ENCODE measurements at regions not wholly inside any gene's neighbourhood (a gene's known extent, or its start where the extent isn't known, plus 50 kb on each side); places are given as distances from the start of the nearest gene placed in this dataset.

GRCh38 chr13:73248154-73248553 is 189.3 kb downstream of the KLF5 start:
- Histone ChIP-seq H3K36me3 (ENCODE audit: control insufficient read depth, insufficient read depth, low read length) (no peaks in the 10 kb centered on the region), H3K27ac (ENCODE audit: insufficient read depth, low read depth, low read length, poor library complexity, severe bottlenecking) (no peak overlapping the region), H3K4me3 (ENCODE audit: insufficient read depth, low read depth, low read length) (no peak overlapping the region), H3K4me1 (ENCODE audit: control insufficient read depth, insufficient read depth, low read length) (peaks cover 5% of the 10 kb centered on the region), H3K9me3 (ENCODE audit: control insufficient read depth, low read length) (no peaks in the 10 kb centered on the region), H3K27me3 (ENCODE audit: control insufficient read depth, insufficient read depth, low read length, poor library complexity, severe bottlenecking) (no peaks in the 10 kb centered on the region)
- 100% methylated on average over 1 to 3 of the region's 3 CpGs for WGBS, 2 experiments

- no peak overlapping the region for H3K27ac ChIP-seq (ENCODE audit: insufficient read depth, low read depth, low read length, poor library complexity, severe bottlenecking)
- H3K4me1 ChIP-seq (ENCODE audit: control insufficient read depth, insufficient read depth, low read length) = no peaks in the 10 kb centered on the region
- 91 to 98% methylated on average over 4 to 5 of the region's 6 CpGs for WGBS, 2 experiments
- no peak overlapping the region for H3K4me3 ChIP-seq (ENCODE audit: insufficient read depth, low read depth, low read length)
- H3K27me3 ChIP-seq (ENCODE audit: control insufficient read depth, insufficient read depth, low read length, poor library complexity, severe bottlenecking) = no peaks in the 10 kb centered on the region
- no peaks in the 10 kb centered on the region for H3K9me3 ChIP-seq (ENCODE audit: control insufficient read depth, low read length)
- no peaks in the 10 kb centered on the region for H3K36me3 ChIP-seq (ENCODE audit: control insufficient read depth, insufficient read depth, low read length)
Observed at GRCh38 chr13:73245246-73245645, 186.4 kb downstream of the KLF5 start.

- H3K4me3 ChIP-seq (ENCODE audit: insufficient read depth, low read depth, low read length) = no peak overlapping the region
- no peaks in the 10 kb centered on the region for H3K4me1 ChIP-seq (ENCODE audit: control insufficient read depth, insufficient read depth, low read length)
- no peaks in the 10 kb centered on the region for H3K27me3 ChIP-seq (ENCODE audit: control insufficient read depth, insufficient read depth, low read length, poor library complexity, severe bottlenecking)
- no peaks in the 10 kb centered on the region for H3K36me3 ChIP-seq (ENCODE audit: control insufficient read depth, insufficient read depth, low read length)
- H3K27ac ChIP-seq (ENCODE audit: insufficient read depth, low read depth, low read length, poor library complexity, severe bottlenecking) = no peak overlapping the region
- WGBS, 2 experiments = 93 to 96% methylated on average over 3 to 4 of the region's 4 CpGs
- no peaks in the 10 kb centered on the region for H3K9me3 ChIP-seq (ENCODE audit: control insufficient read depth, low read length)
Observed at GRCh38 chr13:73244467-73244866, 185.7 kb downstream of the KLF5 start.

GRCh38 chr13:73242515-73243015 is 183.8 kb downstream of the KLF5 start:
- WGBS, 2 experiments = 87 to 93% methylated on average over 2 of the region's 2 CpGs
- no peaks in the 10 kb centered on the region for H3K36me3 ChIP-seq (ENCODE audit: control insufficient read depth, insufficient read depth, low read length)
- H3K4me3 ChIP-seq (ENCODE audit: insufficient read depth, low read depth, low read length) = no peak overlapping the region
- H3K4me1 ChIP-seq (ENCODE audit: control insufficient read depth, insufficient read depth, low read length) = no peaks in the 10 kb centered on the region
- no peaks in the 10 kb centered on the region for H3K9me3 ChIP-seq (ENCODE audit: control insufficient read depth, low read length)
- no peak overlapping the region for H3K27ac ChIP-seq (ENCODE audit: insufficient read depth, low read depth, low read length, poor library complexity, severe bottlenecking)
- no peaks in the 10 kb centered on the region for H3K27me3 ChIP-seq (ENCODE audit: control insufficient read depth, insufficient read depth, low read length, poor library complexity, severe bottlenecking)

GRCh38 chr13:73240193-73240592 is 181.4 kb downstream of the KLF5 start:
- 100% methylated on average over 1 of the region's 1 CpG for WGBS, 2 experiments
- H3K4me3 ChIP-seq (ENCODE audit: insufficient read depth, low read depth, low read length) = no peak overlapping the region
- no peaks in the 10 kb centered on the region for H3K9me3 ChIP-seq (ENCODE audit: control insufficient read depth, low read length)

GRCh38 chr13:73235385-73235784 is 176.6 kb downstream of the KLF5 start:
- Histone ChIP-seq H3K9me3 (ENCODE audit: control insufficient read depth, low read length) (no peaks in the 10 kb centered on the region), H3K36me3 (ENCODE audit: control insufficient read depth, insufficient read depth, low read length) (no peaks in the 10 kb centered on the region), H3K27ac (ENCODE audit: insufficient read depth, low read depth, low read length, poor library complexity, severe bottlenecking) (no peak overlapping the region), H3K4me3 (ENCODE audit: insufficient read depth, low read depth, low read length) (no peak overlapping the region), H3K27me3 (ENCODE audit: control insufficient read depth, insufficient read depth, low read length, poor library complexity, severe bottlenecking) (no peaks in the 10 kb centered on the region), H3K4me1 (ENCODE audit: control insufficient read depth, insufficient read depth, low read length) (no peaks in the 10 kb centered on the region)
- 97 to 98% methylated on average over 12 to 13 of the region's 13 CpGs for WGBS, 2 experiments

More at GRCh38 chr13:73240193-73240592, 181.4 kb downstream of the KLF5 start:
- H3K27me3 ChIP-seq (ENCODE audit: control insufficient read depth, insufficient read depth, low read length, poor library complexity, severe bottlenecking) = no peaks in the 10 kb centered on the region
- H3K27ac ChIP-seq (ENCODE audit: insufficient read depth, low read depth, low read length, poor library complexity, severe bottlenecking) = no peak overlapping the region
- no peaks in the 10 kb centered on the region for H3K4me1 ChIP-seq (ENCODE audit: control insufficient read depth, insufficient read depth, low read length)
- no peaks in the 10 kb centered on the region for H3K36me3 ChIP-seq (ENCODE audit: control insufficient read depth, insufficient read depth, low read length)

GRCh38 chr13:73231471-73231870 is 172.7 kb downstream of the KLF5 start:
- Histone ChIP-seq H3K27ac (ENCODE audit: insufficient read depth, low read depth, low read length, poor library complexity, severe bottlenecking) (no peak overlapping the region), H3K4me3 (ENCODE audit: insufficient read depth, low read depth, low read length) (no peak overlapping the region), H3K36me3 (ENCODE audit: control insufficient read depth, insufficient read depth, low read length) (no peaks in the 10 kb centered on the region), H3K4me1 (ENCODE audit: control insufficient read depth, insufficient read depth, low read length) (no peaks in the 10 kb centered on the region), H3K27me3 (ENCODE audit: control insufficient read depth, insufficient read depth, low read length, poor library complexity, severe bottlenecking) (no peaks in the 10 kb centered on the region), H3K9me3 (ENCODE audit: control insufficient read depth, low read length) (no peaks in the 10 kb centered on the region)
- 100% methylated on average over 1 of the region's 4 CpGs; no CpG with 5 or more reads in 1 of the 2 experiments for WGBS, 2 experiments

GRCh38 chr13:73230716-73231115 is 171.9 kb downstream of the KLF5 start:
- 92 to 93% methylated on average over 3 of the region's 3 CpGs for WGBS, 2 experiments
- no peaks in the 10 kb centered on the region for H3K36me3 ChIP-seq (ENCODE audit: control insufficient read depth, insufficient read depth, low read length)
- no peaks in the 10 kb centered on the region for H3K4me1 ChIP-seq (ENCODE audit: control insufficient read depth, insufficient read depth, low read length)
- H3K9me3 ChIP-seq (ENCODE audit: control insufficient read depth, low read length) = no peaks in the 10 kb centered on the region
- no peak overlapping the region for H3K4me3 ChIP-seq (ENCODE audit: insufficient read depth, low read depth, low read length)
- no peak overlapping the region for H3K27ac ChIP-seq (ENCODE audit: insufficient read depth, low read depth, low read length, poor library complexity, severe bottlenecking)
- no peaks in the 10 kb centered on the region for H3K27me3 ChIP-seq (ENCODE audit: control insufficient read depth, insufficient read depth, low read length, poor library complexity, severe bottlenecking)

- H3K4me1 ChIP-seq (ENCODE audit: control insufficient read depth, insufficient read depth, low read length) = no peaks in the 10 kb centered on the region
- H3K9me3 ChIP-seq (ENCODE audit: control insufficient read depth, low read length) = no peaks in the 10 kb centered on the region
- no peaks in the 10 kb centered on the region for H3K27me3 ChIP-seq (ENCODE audit: control insufficient read depth, insufficient read depth, low read length, poor library complexity, severe bottlenecking)
- H3K36me3 ChIP-seq (ENCODE audit: control insufficient read depth, insufficient read depth, low read length) = no peaks in the 10 kb centered on the region
- no peak overlapping the region for H3K27ac ChIP-seq (ENCODE audit: insufficient read depth, low read depth, low read length, poor library complexity, severe bottlenecking)
- H3K4me3 ChIP-seq (ENCODE audit: insufficient read depth, low read depth, low read length) = no peak overlapping the region
Observed at GRCh38 chr13:73228546-73228945, 169.7 kb downstream of the KLF5 start.

GRCh38 chr13:73225990-73226389 is 167.2 kb downstream of the KLF5 start:
- 98 to 100% methylated on average over 1 of the region's 1 CpG for WGBS, 2 experiments
- Histone ChIP-seq H3K27ac (ENCODE audit: insufficient read depth, low read depth, low read length, poor library complexity, severe bottlenecking) (no peak overlapping the region), H3K4me3 (ENCODE audit: insufficient read depth, low read depth, low read length) (no peak overlapping the region), H3K27me3 (ENCODE audit: control insufficient read depth, insufficient read depth, low read length, poor library complexity, severe bottlenecking) (no peaks in the 10 kb centered on the region), H3K9me3 (ENCODE audit: control insufficient read depth, low read length) (no peaks in the 10 kb centered on the region), H3K4me1 (ENCODE audit: control insufficient read depth, insufficient read depth, low read length) (no peaks in the 10 kb centered on the region), H3K36me3 (ENCODE audit: control insufficient read depth, insufficient read depth, low read length) (no peaks in the 10 kb centered on the region)

GRCh38 chr13:73224703-73225102 is 165.9 kb downstream of the KLF5 start:
- Histone ChIP-seq H3K27ac (ENCODE audit: insufficient read depth, low read depth, low read length, poor library complexity, severe bottlenecking) (no peak overlapping the region), H3K4me3 (ENCODE audit: insufficient read depth, low read depth, low read length) (no peak overlapping the region), H3K27me3 (ENCODE audit: control insufficient read depth, insufficient read depth, low read length, poor library complexity, severe bottlenecking) (no peaks in the 10 kb centered on the region), H3K4me1 (ENCODE audit: control insufficient read depth, insufficient read depth, low read length) (no peaks in the 10 kb centered on the region), H3K9me3 (ENCODE audit: control insufficient read depth, low read length) (no peaks in the 10 kb centered on the region), H3K36me3 (ENCODE audit: control insufficient read depth, insufficient read depth, low read length) (no peaks in the 10 kb centered on the region)
- WGBS, 2 experiments = 91% methylated on average over 1 of the region's 1 CpG; no CpG with 5 or more reads in 1 of the 2 experiments

Measured in ectodermal cell (in vitro differentiated cells).